HepG2 (cell line): ENCODE measurements at regions not wholly inside any gene's neighbourhood (a gene's known extent, or its start where the extent isn't known, plus 50 kb on each side); places are given as distances from the start of the nearest gene placed in this dataset.
A peak's percentile ranks its signal among the peaks of the same experiment; 100 is the strongest.

Experiments used
- ATAC-seq: fragments of 200-7000 bp; cut with Tn5 transposase; 3 replicates; pipeline ENCODE4 v1.9.1; 2020; ENCODE audit warnings: mild to moderate bottlenecking, moderate library complexity
- BruUV-seq: library from RNA; stranded (reverse); fragments of 400-500 nt; replicated peaks from 2 replicates; lab custom pipeline; 2021; lab: Mats Ljungman, UMichigan
- CTCF ChIA-PET: fragments of 300-600 bp; formaldehyde crosslinking; extraction: SDS; loops from one replicate; lab custom pipeline; 2021; ENCODE audit warnings: low total read pairs, inconsistent platforms, low intra/inter-chr PET ratio; lab: Yijun Ruan, JAX
- POLR2A ChIA-PET: fragments of 350-600 bp; sonication (Branson Sonifier 250); formaldehyde crosslinking; loops from one replicate; lab custom pipeline; 2020; ENCODE audit warnings: antibody characterized with exemption, inconsistent platforms; lab: Yijun Ruan, JAX
- DNase-seq: peaks from one replicate; pipeline ENCODE4 v3.0.0-alpha.2; 2015; ENCODE audit warnings: low spot score
- FAIRE-seq: peaks from 3 replicates; lab custom pipeline; 2011; peaks lifted over from hg19 to GRCh38; lab: Jason Lieb, UNC
- H2AFZ ChIP-seq: one replicate; pipeline ENCODE4 v1.6.1; 2011; ENCODE audit warnings: low read length, inconsistent platforms
- H3K27ac ChIP-seq: fragments of 300-600 bp; 3 replicates; pipeline ENCODE4 v1.8.0; 2011; ENCODE audit warnings: mixed run types, mild to moderate bottlenecking, mixed read lengths, low read length, inconsistent platforms; ENCODE audit not compliant: insufficient read depth; ENCODE audit errors: extremely low read length
- H3K27me3 ChIP-seq, 2 experiments: fragments of 200-600 bp in 1 of 2; 2 replicates in 1 of 2; 3 replicates in 1 of 2; pipeline versions ENCODE4 v1.6.0 to v1.8.0; 2011; ENCODE audit warnings: low read length in 2 of 2, mild to moderate bottlenecking in 2 of 2, moderate library complexity in 2 of 2, inconsistent platforms in 1 of 2; ENCODE audit not compliant: insufficient read depth in 2 of 2, control insufficient read depth in 1 of 2
- H3K36me3 ChIP-seq, 2 experiments: fragments of 200-600 bp in 1 of 2; replicated peaks in 1 of 2; 2 replicates in 1 of 2; 3 replicates in 1 of 2; pipeline versions ENCODE4 v1.5.1 to v1.8.0; 2011; ENCODE audit warnings: low read length in 2 of 2, inconsistent platforms in 1 of 2; ENCODE audit not compliant: insufficient read depth in 2 of 2, control insufficient read depth in 1 of 2
- H3K4me1 ChIP-seq: 2 replicates; pipeline ENCODE4 v1.5.1; 2012; ENCODE audit warnings: low read length, inconsistent platforms; ENCODE audit not compliant: insufficient read depth
- H3K4me2 ChIP-seq: 2 replicates; pipeline ENCODE4 v1.6.0; 2011; ENCODE audit warnings: low read depth, low read length, inconsistent platforms
- H3K4me3 ChIP-seq, 3 experiments: fragments of 200-600 bp in 1 of 3; sonication (generic), shearing (Covaris generic) in 1 of 3; replicated peaks in 1 of 3; 2 replicates each; pipeline ENCODE4 v1.5.1; 2011 to 2016; ENCODE audit warnings: low read length in 3 of 3, inconsistent platforms in 2 of 3, low read depth in 2 of 3, mild to moderate bottlenecking in 2 of 3, control low read depth in 1 of 3, mixed read lengths in 1 of 3; ENCODE audit not compliant: insufficient read depth in 1 of 3
- H3K79me2 ChIP-seq: one replicate; pipeline ENCODE4 v1.6.1; 2011; ENCODE audit warnings: low read length, inconsistent platforms; ENCODE audit not compliant: insufficient read depth
- H3K9ac ChIP-seq: 2 replicates; pipeline ENCODE4 v1.6.0; 2011; ENCODE audit warnings: mild to moderate bottlenecking, low read depth, low read length, inconsistent platforms; ENCODE audit not compliant: insufficient read depth
- H3K9me3 ChIP-seq: 2 replicates; pipeline ENCODE4 v1.5.1; 2012; ENCODE audit warnings: mild to moderate bottlenecking, low read length
- H4K20me1 ChIP-seq: 2 replicates; pipeline ENCODE4 v1.6.0; 2011; ENCODE audit warnings: inconsistent platforms, mild to moderate bottlenecking, low read length, moderate library complexity; ENCODE audit not compliant: insufficient read depth
- AGO1 ChIP-seq: fragments of 200-400 bp; formaldehyde crosslinking; IDR thresholded peaks from 2 replicates; pipeline ENCODE4 v1.6.1; 2017; ENCODE audit warnings: mild to moderate bottlenecking, low read depth, low read length, moderate library complexity; ENCODE audit not compliant: poor library complexity, severe bottlenecking
- HMG20A ChIP-seq: IDR thresholded peaks from 2 replicates; pipeline ENCODE4 v1.6.1; 2016; ENCODE audit warnings: borderline replicate concordance
- JUNB ChIP-seq: sonication (generic); formaldehyde crosslinking; IDR thresholded peaks from 2 replicates; pipeline ENCODE4 v1.8.0; 2022; ENCODE audit warnings: missing genetic modification reagents, mild to moderate bottlenecking, borderline replicate concordance
- KDM4B ChIP-seq: sonication (generic); formaldehyde crosslinking; IDR thresholded peaks from 2 replicates; pipeline ENCODE4 v1.4.0; 2020; ENCODE audit warnings: missing genetic modification reagents
- KLF13 ChIP-seq: sonication (generic); formaldehyde crosslinking; IDR thresholded peaks from 2 replicates; pipeline ENCODE4 v1.4.0; 2020; ENCODE audit warnings: mild to moderate bottlenecking, missing genetic modification reagents
- MEIS1 ChIP-seq: sonication (generic); formaldehyde crosslinking; IDR thresholded peaks from 2 replicates; pipeline ENCODE4 v1.9.0; 2021; ENCODE audit warnings: mild to moderate bottlenecking, missing genetic modification reagents, moderate library complexity, borderline replicate concordance
- SP1 ChIP-seq, 2 experiments: fragments of 450-650 bp in 1 of 2; sonication (generic) in 1 of 2; formaldehyde crosslinking in 1 of 2; IDR thresholded peaks; 2 replicates each; pipeline versions ENCODE4 v1.4.0 to v1.6.1; 2016 to 2020; ENCODE audit warnings: missing genetic modification reagents in 1 of 2
- SP2 ChIP-seq: sonication (generic); formaldehyde crosslinking; IDR thresholded peaks from 2 replicates; pipeline ENCODE4 v1.5.1; 2020; ENCODE audit warnings: mild to moderate bottlenecking, missing genetic modification reagents
- ZNF256 ChIP-seq: sonication (generic); formaldehyde crosslinking; conservative IDR thresholded peaks from 2 replicates; pipeline ENCODE4 v1.4.0; 2020; ENCODE audit warnings: missing genetic modification reagents
- ZNF547 ChIP-seq: sonication (generic); formaldehyde crosslinking; IDR thresholded peaks from 2 replicates; pipeline ENCODE4 v1.5.1; 2020; ENCODE audit warnings: mild to moderate bottlenecking, missing genetic modification reagents
- WGBS: methylation state at CpG from one replicate; pipeline ENCODE4 v1.1.6; 2017; ENCODE audit warnings: low lambda C conversion rate; 5-methylcytosine and 5-hydroxymethylcytosine counted together
- in situ Hi-C: cut with HindIII; loops from 2 replicates; pipeline ENCODE4 v1.10.0; 2017; ENCODE audit warnings: low pct_unique_long_range_greater_than_20kb; ENCODE audit not compliant: extremely low pct_ligation_motif_present
- intact Hi-C: fragments of 100-400 bp; cut with micrococcal nuclease; formaldehyde crosslinking; loops from one replicate; pipeline ENCODE4 v1.10.0; 2022; ENCODE audit not compliant: unreplicated experiment
- TF ChIP-seq, protein P1 (sequence below): sonication (generic); formaldehyde crosslinking; IDR thresholded peaks from 2 replicates; pipeline ENCODE4 v1.4.0; 2020; ENCODE audit warnings: low read depth, mild to moderate bottlenecking, missing genetic modification reagents
- TF ChIP-seq, protein P2 (sequence below): sonication (generic); formaldehyde crosslinking; IDR thresholded peaks from 2 replicates; pipeline ENCODE4 v1.4.0; 2020; ENCODE audit warnings: mild to moderate bottlenecking, missing genetic modification reagents
- TF ChIP-seq, protein P3 (sequence below): sonication (generic); formaldehyde crosslinking; IDR thresholded peaks from 2 replicates; pipeline ENCODE4 v1.9.0; 2021; ENCODE audit warnings: missing genetic modification reagents, borderline replicate concordance
- TF ChIP-seq, protein P4 (sequence below): sonication (generic); formaldehyde crosslinking; IDR thresholded peaks from 2 replicates; pipeline ENCODE4 v1.9.0; 2021; ENCODE audit warnings: missing genetic modification reagents, borderline replicate concordance
- TF ChIP-seq, protein P5 (sequence below): sonication (generic); formaldehyde crosslinking; IDR thresholded peaks from 2 replicates; pipeline ENCODE4 v1.4.0; 2020; ENCODE audit warnings: missing genetic modification reagents, borderline replicate concordance
- TF ChIP-seq, protein P6 (sequence below): sonication (generic); formaldehyde crosslinking; IDR thresholded peaks from 2 replicates; pipeline ENCODE4 v1.5.1; 2020; ENCODE audit warnings: missing genetic modification reagents, mild to moderate bottlenecking, borderline replicate concordance

DNA sequence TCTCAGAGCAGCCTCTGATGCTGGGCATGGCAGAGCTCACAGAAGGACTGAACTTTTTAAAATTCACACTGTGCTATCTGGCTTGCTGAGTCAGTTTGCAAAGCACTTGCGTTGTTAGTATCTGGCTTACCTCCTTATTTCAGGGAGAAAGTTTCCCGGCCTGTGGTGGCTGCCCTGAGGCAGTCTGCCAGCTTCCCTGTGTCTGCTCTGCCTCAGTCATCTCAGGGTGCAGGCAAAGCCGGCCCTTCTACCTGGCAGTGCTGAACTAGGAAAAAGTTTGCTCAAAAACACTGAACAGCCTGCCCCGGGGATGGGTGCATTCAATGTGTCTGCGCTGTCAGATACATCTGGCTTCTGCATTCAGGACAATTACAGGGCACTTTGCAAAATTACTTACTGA is 90.2 kb upstream of the UXS1 start:
- no peaks in the 10 kb centered on the region for H3K79me2 ChIP-seq
- intact Hi-C loops (no loop called here), in situ Hi-C loops (no loop called here)
- DNase-seq (no peak), ATAC-seq (peak; percentile 49), FAIRE-seq (no peak)
- no peaks in the 10 kb centered on the region for H3K36me3 ChIP-seq
- H3K27ac ChIP-seq = peak overlapping the region; percentile 83
- no peaks in the 10 kb centered on the region for H3K27me3 ChIP-seq
- WGBS = 60% methylated on average over 5 of the region's 5 CpGs
- H2AFZ ChIP-seq = no peak overlapping the region
- H3K9ac ChIP-seq = peak overlapping the region; percentile 62
- POLR2A ChIA-PET = interaction anchor here (0.7 kb wide), 1 partner anchor 12 kb away, joined by 3 read pairs; no protein-coding TSS in a partner anchor
- H3K4me2 ChIP-seq = no peak overlapping the region
- H3K9me3 ChIP-seq = no peaks in the 10 kb centered on the region
- CTCF ChIA-PET = no interaction called here
- H3K4me1 ChIP-seq = peaks cover 78% of the 10 kb centered on the region
- no peak overlapping the region for H3K4me3 ChIP-seq
- no TSS peak for BruUV-seq
- H4K20me1 ChIP-seq = no peaks in the 10 kb centered on the region
- TF ChIP-seq, protein P1, sequence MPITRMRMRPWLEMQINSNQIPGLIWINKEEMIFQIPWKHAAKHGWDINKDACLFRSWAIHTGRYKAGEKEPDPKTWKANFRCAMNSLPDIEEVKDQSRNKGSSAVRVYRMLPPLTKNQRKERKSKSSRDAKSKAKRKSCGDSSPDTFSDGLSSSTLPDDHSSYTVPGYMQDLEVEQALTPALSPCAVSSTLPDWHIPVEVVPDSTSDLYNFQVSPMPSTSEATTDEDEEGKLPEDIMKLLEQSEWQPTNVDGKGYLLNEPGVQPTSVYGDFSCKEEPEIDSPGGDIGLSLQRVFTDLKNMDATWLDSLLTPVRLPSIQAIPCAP (CRISPR knock-in tag) = no peak
- TF ChIP-seq JUNB (CRISPR knock-in tag) (no peak), SP1 (IDR thresholded peaks at IDR 0.05) (no peak), SP1 (CRISPR knock-in tag; IDR thresholded peaks at IDR 0.05) (no peak), KLF13 (CRISPR knock-in tag) (no peak), AGO1 (no peak), SP2 (no peak), ZNF256 (CRISPR knock-in tag) (no peak), MEIS1 (CRISPR knock-in tag) (no peak), ZNF547 (0 out of 2 replicates have a peak, but pooled peaks have one; percentile 3), KDM4B (CRISPR knock-in tag) (no peak), HMG20A (CRISPR knock-in tag) (no peak)
- TF ChIP-seq, protein P2, sequence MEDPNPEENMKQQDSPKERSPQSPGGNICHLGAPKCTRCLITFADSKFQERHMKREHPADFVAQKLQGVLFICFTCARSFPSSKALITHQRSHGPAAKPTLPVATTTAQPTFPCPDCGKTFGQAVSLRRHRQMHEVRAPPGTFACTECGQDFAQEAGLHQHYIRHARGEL (CRISPR knock-in tag) = no peak
- TF ChIP-seq, protein P3, sequence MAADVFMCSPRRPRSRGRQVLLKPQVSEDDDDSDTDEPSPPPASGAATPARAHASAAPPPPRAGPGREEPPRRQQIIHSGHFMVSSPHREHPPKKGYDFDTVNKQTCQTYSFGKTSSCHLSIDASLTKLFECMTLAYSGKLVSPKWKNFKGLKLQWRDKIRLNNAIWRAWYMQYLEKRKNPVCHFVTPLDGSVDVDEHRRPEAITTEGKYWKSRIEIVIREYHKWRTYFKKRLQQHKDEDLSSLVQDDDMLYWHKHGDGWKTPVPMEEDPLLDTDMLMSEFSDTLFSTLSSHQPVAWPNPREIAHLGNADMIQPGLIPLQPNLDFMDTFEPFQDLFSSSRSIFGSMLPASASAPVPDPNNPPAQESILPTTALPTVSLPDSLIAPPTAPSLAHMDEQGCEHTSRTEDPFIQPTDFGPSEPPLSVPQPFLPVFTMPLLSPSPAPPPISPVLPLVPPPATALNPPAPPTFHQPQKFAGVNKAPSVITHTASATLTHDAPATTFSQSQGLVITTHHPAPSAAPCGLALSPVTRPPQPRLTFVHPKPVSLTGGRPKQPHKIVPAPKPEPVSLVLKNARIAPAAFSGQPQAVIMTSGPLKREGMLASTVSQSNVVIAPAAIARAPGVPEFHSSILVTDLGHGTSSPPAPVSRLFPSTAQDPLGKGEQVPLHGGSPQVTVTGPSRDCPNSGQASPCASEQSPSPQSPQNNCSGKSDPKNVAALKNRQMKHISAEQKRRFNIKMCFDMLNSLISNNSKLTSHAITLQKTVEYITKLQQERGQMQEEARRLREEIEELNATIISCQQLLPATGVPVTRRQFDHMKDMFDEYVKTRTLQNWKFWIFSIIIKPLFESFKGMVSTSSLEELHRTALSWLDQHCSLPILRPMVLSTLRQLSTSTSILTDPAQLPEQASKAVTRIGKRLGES (CRISPR knock-in tag) = no peak
- TF ChIP-seq, protein P4, sequence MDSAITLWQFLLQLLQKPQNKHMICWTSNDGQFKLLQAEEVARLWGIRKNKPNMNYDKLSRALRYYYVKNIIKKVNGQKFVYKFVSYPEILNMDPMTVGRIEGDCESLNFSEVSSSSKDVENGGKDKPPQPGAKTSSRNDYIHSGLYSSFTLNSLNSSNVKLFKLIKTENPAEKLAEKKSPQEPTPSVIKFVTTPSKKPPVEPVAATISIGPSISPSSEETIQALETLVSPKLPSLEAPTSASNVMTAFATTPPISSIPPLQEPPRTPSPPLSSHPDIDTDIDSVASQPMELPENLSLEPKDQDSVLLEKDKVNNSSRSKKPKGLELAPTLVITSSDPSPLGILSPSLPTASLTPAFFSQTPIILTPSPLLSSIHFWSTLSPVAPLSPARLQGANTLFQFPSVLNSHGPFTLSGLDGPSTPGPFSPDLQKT (CRISPR knock-in tag) = no peak
- TF ChIP-seq, protein P5, sequence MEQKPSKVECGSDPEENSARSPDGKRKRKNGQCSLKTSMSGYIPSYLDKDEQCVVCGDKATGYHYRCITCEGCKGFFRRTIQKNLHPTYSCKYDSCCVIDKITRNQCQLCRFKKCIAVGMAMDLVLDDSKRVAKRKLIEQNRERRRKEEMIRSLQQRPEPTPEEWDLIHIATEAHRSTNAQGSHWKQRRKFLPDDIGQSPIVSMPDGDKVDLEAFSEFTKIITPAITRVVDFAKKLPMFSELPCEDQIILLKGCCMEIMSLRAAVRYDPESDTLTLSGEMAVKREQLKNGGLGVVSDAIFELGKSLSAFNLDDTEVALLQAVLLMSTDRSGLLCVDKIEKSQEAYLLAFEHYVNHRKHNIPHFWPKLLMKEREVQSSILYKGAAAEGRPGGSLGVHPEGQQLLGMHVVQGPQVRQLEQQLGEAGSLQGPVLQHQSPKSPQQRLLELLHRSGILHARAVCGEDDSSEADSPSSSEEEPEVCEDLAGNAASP (CRISPR knock-in tag) = no peak
- TF ChIP-seq, protein P6, sequence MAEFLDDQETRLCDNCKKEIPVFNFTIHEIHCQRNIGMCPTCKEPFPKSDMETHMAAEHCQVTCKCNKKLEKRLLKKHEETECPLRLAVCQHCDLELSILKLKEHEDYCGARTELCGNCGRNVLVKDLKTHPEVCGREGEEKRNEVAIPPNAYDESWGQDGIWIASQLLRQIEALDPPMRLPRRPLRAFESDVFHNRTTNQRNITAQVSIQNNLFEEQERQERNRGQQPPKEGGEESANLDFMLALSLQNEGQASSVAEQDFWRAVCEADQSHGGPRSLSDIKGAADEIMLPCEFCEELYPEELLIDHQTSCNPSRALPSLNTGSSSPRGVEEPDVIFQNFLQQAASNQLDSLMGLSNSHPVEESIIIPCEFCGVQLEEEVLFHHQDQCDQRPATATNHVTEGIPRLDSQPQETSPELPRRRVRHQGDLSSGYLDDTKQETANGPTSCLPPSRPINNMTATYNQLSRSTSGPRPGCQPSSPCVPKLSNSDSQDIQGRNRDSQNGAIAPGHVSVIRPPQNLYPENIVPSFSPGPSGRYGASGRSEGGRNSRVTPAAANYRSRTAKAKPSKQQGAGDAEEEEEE = no peak
